ENCODE measurements at regions not wholly inside any gene's neighbourhood (a gene's known extent, or its start where the extent isn't known, plus 50 kb on each side); places are given as distances from the start of the nearest gene placed in this dataset.

- TF ChIP-seq POLR2A (IDR thresholded peaks at IDR 0.05; ENCODE audit: low read length) (no peak), GATA1 (IDR thresholded peaks at IDR 0.05; ENCODE audit: low read depth, low read length) (no peak)
- no peak for DNase-seq
Observed at GRCh38 chr4:180942367-180942916, 1300.8 kb upstream of the TENM3 start.

GRCh38 chr4:180946188-180946587, 1297.0 kb upstream of the TENM3 start:
- TF ChIP-seq GATA1 (IDR thresholded peaks at IDR 0.05; ENCODE audit: low read depth, low read length) (no peak), POLR2A (IDR thresholded peaks at IDR 0.05; ENCODE audit: low read length) (no peak)
- no peak for DNase-seq

DNA sequence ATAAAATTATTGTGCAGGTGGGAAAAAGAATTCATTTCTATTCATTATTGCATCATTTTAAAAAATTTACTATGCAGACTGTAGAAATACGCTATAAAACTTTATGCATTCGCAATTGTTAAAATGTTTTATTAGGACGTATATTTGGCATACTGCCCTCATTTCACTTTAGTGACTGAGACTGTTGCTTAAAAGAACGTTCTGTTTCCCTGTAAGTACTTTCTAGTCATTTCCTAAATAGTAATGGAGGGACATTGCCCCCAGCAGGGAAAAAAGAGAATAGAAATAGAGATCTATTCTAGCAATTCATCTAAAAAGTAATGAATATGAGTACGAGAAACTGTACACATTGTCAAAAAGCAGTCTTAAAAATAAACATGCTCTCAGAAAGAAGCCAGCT, 1295.8 kb upstream of the TENM3 start:
- TF ChIP-seq GATA1 (IDR thresholded peaks at IDR 0.05; ENCODE audit: low read depth, low read length) (no peak), POLR2A (IDR thresholded peaks at IDR 0.05; ENCODE audit: low read length) (no peak)
- no peak for DNase-seq

GRCh38 chr4:180949424-180950213, 1293.6 kb upstream of the TENM3 start:
- no peak for TF ChIP-seq POLR2A (IDR thresholded peaks at IDR 0.05; ENCODE audit: low read length)
- no peak for TF ChIP-seq GATA1 (IDR thresholded peaks at IDR 0.05; ENCODE audit: low read depth, low read length)
- no peak for DNase-seq

- DNase-seq = no peak
- TF ChIP-seq GATA1 (IDR thresholded peaks at IDR 0.05; ENCODE audit: low read depth, low read length) (no peak), POLR2A (IDR thresholded peaks at IDR 0.05; ENCODE audit: low read length) (no peak)
Observed at GRCh38 chr4:180950377-180950776, 1292.8 kb upstream of the TENM3 start.

GRCh38 chr4:180951312-180951711, 1291.9 kb upstream of the TENM3 start:
- no peak for TF ChIP-seq POLR2A (IDR thresholded peaks at IDR 0.05; ENCODE audit: low read length)
- no peak for TF ChIP-seq GATA1 (IDR thresholded peaks at IDR 0.05; ENCODE audit: low read depth, low read length)
- DNase-seq = no peak

GRCh38 chr4:180953572-180953971, 1289.6 kb upstream of the TENM3 start:
- TF ChIP-seq GATA1 (IDR thresholded peaks at IDR 0.05; ENCODE audit: low read depth, low read length) (no peak), POLR2A (IDR thresholded peaks at IDR 0.05; ENCODE audit: low read length) (no peak)
- DNase-seq = no peak

DNA sequence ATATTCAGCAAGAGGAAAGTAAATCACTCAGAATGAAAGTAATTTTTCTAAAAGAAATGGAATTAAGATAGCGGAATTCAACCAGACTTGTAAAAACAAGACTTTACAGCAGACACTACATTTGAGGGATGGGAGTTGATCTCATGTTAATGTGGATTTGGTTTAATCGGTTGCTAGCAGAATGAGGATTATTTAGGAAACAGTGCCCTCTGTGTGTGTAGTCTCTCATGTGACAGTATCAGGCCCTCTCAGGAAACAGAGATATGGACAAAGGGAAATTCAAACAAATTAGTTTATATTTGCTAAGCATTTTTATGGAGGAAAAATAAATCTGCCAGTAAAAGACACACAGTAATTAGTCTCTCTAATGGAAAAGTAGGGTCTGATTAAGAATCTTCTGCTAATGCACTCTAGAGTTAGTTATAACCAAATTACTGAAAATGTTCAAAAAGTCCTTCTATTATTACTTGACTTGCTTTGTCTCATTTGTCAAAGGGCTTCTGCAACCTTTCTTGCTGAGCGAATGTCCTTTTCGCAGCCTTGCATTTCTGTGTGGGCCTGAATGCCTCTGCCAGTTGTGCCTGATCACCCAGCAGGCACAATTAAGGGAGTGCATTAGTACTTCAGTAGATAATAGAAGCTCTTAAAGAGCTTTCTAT, 1282.3 kb upstream of the TENM3 start:
- TF ChIP-seq POLR2A (IDR thresholded peaks at IDR 0.05; ENCODE audit: low read length) = no peak
- no peak for TF ChIP-seq GATA1 (IDR thresholded peaks at IDR 0.05; ENCODE audit: low read depth, low read length)
- DNase-seq = no peak

- no peak for TF ChIP-seq GATA1 (IDR thresholded peaks at IDR 0.05; ENCODE audit: low read depth, low read length)
- TF ChIP-seq POLR2A (IDR thresholded peaks at IDR 0.05; ENCODE audit: low read length) = no peak
- no peak for DNase-seq
Observed at GRCh38 chr4:180962268-180962667, 1280.9 kb upstream of the TENM3 start.

- no peak for DNase-seq
- no peak for TF ChIP-seq POLR2A (IDR thresholded peaks at IDR 0.05; ENCODE audit: low read length)
- TF ChIP-seq GATA1 (IDR thresholded peaks at IDR 0.05; ENCODE audit: low read depth, low read length) = no peak
Observed at GRCh38 chr4:180966312-180966711, 1276.9 kb upstream of the TENM3 start.

DNA sequence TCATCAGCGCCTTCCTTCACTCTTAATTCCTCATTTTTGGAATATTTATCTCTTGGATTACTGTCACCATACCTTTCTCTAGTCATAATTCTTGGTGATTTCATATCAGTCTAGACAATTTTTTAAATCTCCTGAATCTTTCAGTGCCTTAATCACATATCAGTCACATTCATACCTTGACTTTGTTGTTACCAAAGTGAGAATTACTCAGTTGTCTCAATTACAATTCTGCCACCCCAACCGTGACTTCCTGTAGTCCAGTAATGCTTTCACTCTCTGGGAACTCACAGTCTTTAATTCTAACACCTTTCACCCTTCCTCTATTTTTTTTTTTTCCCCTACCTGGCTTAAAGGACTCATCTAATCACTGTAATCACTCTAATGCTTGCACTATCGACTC, 1275.3 kb upstream of the TENM3 start:
- TF ChIP-seq POLR2A (IDR thresholded peaks at IDR 0.05; ENCODE audit: low read length) (no peak), GATA1 (IDR thresholded peaks at IDR 0.05; ENCODE audit: low read depth, low read length) (no peak)
- DNase-seq = no peak

DNA sequence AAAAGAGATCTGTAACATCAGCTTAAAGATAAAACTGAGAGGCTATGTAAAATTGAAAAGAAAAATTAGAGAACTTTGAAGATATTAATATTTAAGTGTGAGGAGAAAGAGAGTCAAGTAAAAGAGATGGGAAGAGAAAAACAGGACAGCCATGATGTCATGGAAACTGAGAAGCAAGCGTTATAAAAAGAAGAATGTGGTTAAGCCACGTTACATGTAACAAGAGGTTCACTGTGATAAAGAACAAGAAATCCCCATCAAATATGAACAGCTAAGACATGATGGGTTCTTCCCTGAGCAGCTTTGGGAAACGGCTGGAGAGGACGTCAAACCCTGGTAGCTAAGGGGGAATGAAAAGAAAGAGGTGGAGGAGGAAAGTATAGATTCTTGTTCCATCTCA, 1269.3 kb upstream of the TENM3 start:
- no peak for TF ChIP-seq GATA1 (IDR thresholded peaks at IDR 0.05; ENCODE audit: low read depth, low read length)
- no peak for DNase-seq

DNA sequence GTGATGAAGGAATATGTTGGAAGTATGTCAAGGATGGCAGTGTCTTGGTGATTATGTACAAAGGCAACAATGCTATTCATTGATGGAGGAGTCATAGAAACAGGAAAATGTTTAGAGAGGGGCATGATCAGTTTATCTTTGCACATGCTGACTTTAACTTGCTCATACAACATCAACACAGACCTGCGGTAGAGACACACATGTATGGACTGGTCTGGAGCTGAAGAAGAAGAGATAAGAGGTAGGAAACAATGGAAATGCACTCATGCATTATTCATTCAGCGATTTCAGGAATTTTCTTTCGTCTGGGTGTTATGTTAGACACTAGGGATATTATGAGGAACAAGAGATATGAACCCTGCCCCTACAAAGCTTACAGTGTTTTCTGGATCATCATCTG, 1252.3 kb upstream of the TENM3 start:
- no peak for DNase-seq
- TF ChIP-seq GATA1 (IDR thresholded peaks at IDR 0.05; ENCODE audit: low read depth, low read length) = no peak
- TF ChIP-seq POLR2A (IDR thresholded peaks at IDR 0.05; ENCODE audit: low read length) = no peak

- TF ChIP-seq POLR2A (IDR thresholded peaks at IDR 0.05; ENCODE audit: low read length) = no peak
- TF ChIP-seq GATA1 (IDR thresholded peaks at IDR 0.05; ENCODE audit: low read depth, low read length) = no peak
- no peak for DNase-seq
Observed at GRCh38 chr4:180993244-180993836, 1249.9 kb upstream of the TENM3 start.

Data from erythroblast (primary cell).